ENCODE measurements at regions not wholly inside any gene's neighbourhood (a gene's known extent, or its start where the extent isn't known, plus 50 kb on each side); places are given as distances from the start of the nearest gene placed in this dataset.

DNA sequence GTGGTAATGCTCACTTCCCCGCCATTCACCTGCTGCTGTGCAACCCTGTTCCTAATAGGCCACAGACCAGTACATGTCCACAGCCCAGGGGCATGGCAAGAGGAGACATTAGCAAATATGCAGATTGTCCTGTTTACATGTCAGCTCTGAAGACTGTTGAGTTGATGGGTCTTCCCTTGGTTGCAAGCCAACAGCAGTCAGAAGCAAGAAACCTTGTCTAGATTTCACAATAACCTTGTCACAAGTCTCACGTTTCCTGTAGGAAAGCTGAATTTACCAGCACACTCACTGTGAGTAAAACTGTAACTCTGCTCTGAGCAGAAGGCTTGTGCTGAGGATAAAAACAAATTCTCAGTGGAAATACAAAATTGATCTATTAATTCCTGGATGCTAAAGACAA, 195.1 kb downstream of the HLX start:
- Histone ChIP-seq H3K27me3 (ENCODE audit: insufficient read depth, low read length) (no peaks in the 10 kb centered on the region), H3K4me3 (ENCODE audit: low read length in 2 of 2) (no peak overlapping the region), H3K9me3 (ENCODE audit: control insufficient read depth in 1 of 2, low read length in 2 of 2) (no peaks in the 10 kb centered on the region), H3K27ac (ENCODE audit: low read depth, low read length) (no peak overlapping the region), H3K36me3 (ENCODE audit: insufficient read depth, low read length) (no peaks in the 10 kb centered on the region), H3K4me1 (ENCODE audit: insufficient read depth, low read length) (no peaks in the 10 kb centered on the region)
- Mint-ChIP-seq H3K27ac (no peak overlapping the region), H3K36me3 (no peaks in the 10 kb centered on the region), H3K4me3 (no peak overlapping the region), H3K9me3 (peaks cover 0 to 2% (median 0%) of the 10 kb centered on the region in 8 donors), H3K27me3 (no peaks in the 10 kb centered on the region), H3K4me1 (no peaks in the 10 kb centered on the region)
- ChIA-PET POLR2A (ENCODE audit: partially characterized antibody) (no interaction called here), CTCF (ENCODE audit: partially characterized antibody) (no interaction called here)
- no peak for DNase-seq
- intact Hi-C loops (cut with micrococcal nuclease): no loop called here

DNA sequence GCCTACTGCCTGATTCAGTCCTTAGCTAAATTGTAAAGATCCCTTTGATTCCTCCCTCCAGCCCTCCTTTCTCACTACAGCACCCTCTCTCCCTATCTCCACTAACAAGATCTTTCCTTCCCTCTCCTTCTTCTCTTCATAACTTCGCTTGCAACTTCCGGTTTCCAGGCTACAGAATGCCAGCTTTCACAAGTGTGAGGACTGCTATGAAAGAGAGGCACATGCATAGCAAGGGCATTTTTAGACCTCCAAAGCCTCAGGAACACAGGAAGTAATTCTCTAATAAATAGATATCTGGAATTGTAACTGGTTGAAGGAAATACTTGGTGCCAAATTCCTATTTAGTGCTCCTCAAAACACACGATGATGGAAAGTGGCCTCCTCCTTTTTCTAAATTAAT, 196.7 kb downstream of the HLX start:
- ChIA-PET CTCF (ENCODE audit: partially characterized antibody) (no interaction called here), POLR2A (ENCODE audit: partially characterized antibody) (no interaction called here)
- Histone ChIP-seq H3K4me3 (ENCODE audit: low read length in 2 of 2) (no peak overlapping the region), H3K4me1 (ENCODE audit: insufficient read depth, low read length) (no peaks in the 10 kb centered on the region), H3K27me3 (ENCODE audit: insufficient read depth, low read length) (no peaks in the 10 kb centered on the region), H3K27ac (ENCODE audit: low read depth, low read length) (no peak overlapping the region), H3K36me3 (ENCODE audit: insufficient read depth, low read length) (no peaks in the 10 kb centered on the region), H3K9me3 (ENCODE audit: control insufficient read depth in 1 of 2, low read length in 2 of 2) (no peaks in the 10 kb centered on the region)
- H3K27me3 Mint-ChIP-seq: peaks cover 0 to 1% of the 10 kb centered on the region in 2 donors
- intact Hi-C loops (cut with micrococcal nuclease): no loop called here
- no peak for DNase-seq
- H3K4me3 Mint-ChIP-seq: no peak overlapping the region
- H3K36me3 Mint-ChIP-seq: no peaks in the 10 kb centered on the region
- no peak overlapping the region for H3K27ac Mint-ChIP-seq
- H3K4me1 Mint-ChIP-seq: no peaks in the 10 kb centered on the region
- peaks cover 0 to 4% (median under 1%) of the 10 kb centered on the region in 8 donors for H3K9me3 Mint-ChIP-seq

DNA sequence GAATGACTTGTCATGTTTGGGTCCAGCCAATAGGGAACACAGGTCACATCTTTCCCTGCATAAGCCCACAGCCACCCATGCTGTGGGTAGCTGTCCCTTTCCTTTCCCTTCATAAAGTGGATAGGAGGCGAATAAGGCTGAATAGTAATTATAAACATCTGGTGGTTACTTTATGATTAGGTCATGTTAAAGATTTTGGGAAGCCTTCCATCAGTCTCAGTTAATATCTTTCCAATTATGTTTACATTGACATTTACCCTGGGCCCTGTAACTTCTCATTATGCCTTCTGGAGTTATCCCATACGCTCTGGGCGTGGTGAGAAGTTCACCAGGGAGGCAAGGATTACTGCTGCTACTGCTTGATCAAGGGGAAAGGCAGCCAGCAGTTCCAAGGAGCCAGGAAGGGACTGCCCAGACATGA, 197.2 kb downstream of the HLX start:
- H3K27me3 Mint-ChIP-seq: peaks cover 0 to 2% of the 10 kb centered on the region in 2 donors
- H3K36me3 Mint-ChIP-seq: no peaks in the 10 kb centered on the region
- no peak for DNase-seq
- H3K4me1 Mint-ChIP-seq: no peaks in the 10 kb centered on the region
- no peak overlapping the region for H3K27ac ChIP-seq (ENCODE audit: low read depth, low read length)
- no peak overlapping the region for H3K4me3 Mint-ChIP-seq
- H3K27me3 ChIP-seq (ENCODE audit: insufficient read depth, low read length): no peaks in the 10 kb centered on the region
- intact Hi-C loops (cut with micrococcal nuclease): no loop called here
- no peaks in the 10 kb centered on the region for H3K4me1 ChIP-seq (ENCODE audit: insufficient read depth, low read length)
- no peaks in the 10 kb centered on the region for H3K36me3 ChIP-seq (ENCODE audit: insufficient read depth, low read length)
- H3K9me3 Mint-ChIP-seq: peaks cover 0 to 4% (median under 1%) of the 10 kb centered on the region in 8 donors
- ChIA-PET POLR2A (ENCODE audit: partially characterized antibody) (no interaction called here), CTCF (ENCODE audit: partially characterized antibody) (no interaction called here)
- no peak overlapping the region for H3K27ac Mint-ChIP-seq
- no peaks in the 10 kb centered on the region for H3K9me3 ChIP-seq (ENCODE audit: control insufficient read depth in 1 of 2, low read length in 2 of 2)
- no peak overlapping the region for H3K4me3 ChIP-seq (ENCODE audit: low read length in 2 of 2)

DNA sequence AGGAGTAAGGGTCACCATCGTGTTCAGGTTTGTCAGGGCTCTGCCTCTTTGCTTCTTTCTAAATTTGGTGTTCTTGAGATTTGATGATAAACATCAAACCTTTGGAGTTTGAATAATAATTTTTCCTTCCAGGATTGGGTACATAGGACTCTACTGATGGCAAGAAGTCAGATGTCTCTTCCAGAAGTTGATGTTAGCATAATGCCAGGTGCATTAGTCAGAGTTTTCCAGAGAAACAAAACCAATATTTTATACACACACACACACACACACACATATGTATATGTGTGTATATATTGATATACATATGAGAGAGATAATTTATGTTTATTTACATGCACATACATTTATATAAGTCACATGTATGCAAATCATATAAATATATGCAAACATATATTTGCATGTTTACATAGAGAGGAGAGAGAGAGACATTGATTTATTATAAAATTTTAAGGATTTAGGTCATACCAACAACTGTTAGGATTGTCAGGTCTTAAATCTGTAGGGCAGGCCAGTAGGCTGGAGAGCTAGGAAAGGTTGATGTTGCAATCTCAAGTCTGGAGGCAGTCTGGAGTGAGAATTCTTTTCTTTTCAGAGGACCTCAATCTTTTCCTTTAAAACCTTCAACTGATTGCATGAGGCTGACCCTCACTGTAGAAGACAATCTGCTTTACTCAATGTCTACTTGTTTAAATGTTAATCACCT, 199.2 kb downstream of the HLX start:
- no peak overlapping the region for H3K27ac ChIP-seq (ENCODE audit: low read depth, low read length)
- peaks cover 2% of the 10 kb centered on the region in 2 donors for H3K27me3 Mint-ChIP-seq
- intact Hi-C loops (cut with micrococcal nuclease): no loop called here
- H3K4me1 ChIP-seq (ENCODE audit: insufficient read depth, low read length): no peaks in the 10 kb centered on the region
- H3K36me3 Mint-ChIP-seq: no peaks in the 10 kb centered on the region
- no peak overlapping the region for H3K27ac Mint-ChIP-seq
- H3K27me3 ChIP-seq (ENCODE audit: insufficient read depth, low read length): no peaks in the 10 kb centered on the region
- H3K4me3 Mint-ChIP-seq: no peak overlapping the region
- no peaks in the 10 kb centered on the region for H3K4me1 Mint-ChIP-seq
- no peak for DNase-seq
- peaks cover 0 to 2% (median under 1%) of the 10 kb centered on the region in 8 donors for H3K9me3 Mint-ChIP-seq
- no peaks in the 10 kb centered on the region for H3K36me3 ChIP-seq (ENCODE audit: insufficient read depth, low read length)
- H3K4me3 ChIP-seq (ENCODE audit: low read length in 2 of 2): no peak overlapping the region
- ChIA-PET POLR2A (ENCODE audit: partially characterized antibody) (no interaction called here), CTCF (ENCODE audit: partially characterized antibody) (no interaction called here)
- H3K9me3 ChIP-seq (ENCODE audit: control insufficient read depth in 1 of 2, low read length in 2 of 2): no peaks in the 10 kb centered on the region

DNA sequence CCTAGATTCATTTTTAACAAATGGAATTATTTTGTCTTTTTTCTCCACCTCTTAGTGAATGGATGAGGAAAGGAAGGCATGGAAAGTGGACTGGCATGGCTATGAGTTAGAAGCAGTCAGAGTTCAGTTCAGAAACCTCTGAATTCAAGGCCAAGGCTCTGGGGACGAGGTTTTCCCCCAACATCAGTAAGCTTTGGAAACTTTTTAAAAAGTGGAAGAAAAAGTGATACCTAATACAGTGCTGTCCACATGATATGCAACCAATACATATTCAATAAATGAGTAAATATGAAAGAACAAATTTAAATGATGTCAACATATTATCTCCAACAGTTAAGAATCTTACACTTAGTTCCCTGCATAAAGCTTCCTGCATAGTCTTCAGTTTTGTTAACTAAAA, 204.7 kb downstream of the HLX start:
- intact Hi-C loops (cut with micrococcal nuclease): no loop called here
- ChIA-PET POLR2A (ENCODE audit: partially characterized antibody) (no interaction called here), CTCF (ENCODE audit: partially characterized antibody) (interaction anchor here (1.0 kb wide), 1 partner anchor 13 kb away, joined by 3 read pairs; no protein-coding TSS in a partner anchor)
- H3K4me3 ChIP-seq (ENCODE audit: low read length in 2 of 2): no peak overlapping the region
- peaks cover 2 to 3% of the 10 kb centered on the region in 2 donors for H3K27me3 Mint-ChIP-seq
- no peak overlapping the region for H3K27ac Mint-ChIP-seq
- no peaks in the 10 kb centered on the region for H3K9me3 ChIP-seq (ENCODE audit: control insufficient read depth in 1 of 2, low read length in 2 of 2)
- H3K36me3 ChIP-seq (ENCODE audit: insufficient read depth, low read length): no peaks in the 10 kb centered on the region
- H3K4me1 ChIP-seq (ENCODE audit: insufficient read depth, low read length): no peaks in the 10 kb centered on the region
- H3K9me3 Mint-ChIP-seq: peaks cover 0 to 4% (median 2%) of the 10 kb centered on the region in 8 donors
- H3K27me3 ChIP-seq (ENCODE audit: insufficient read depth, low read length): no peaks in the 10 kb centered on the region
- H3K27ac ChIP-seq (ENCODE audit: low read depth, low read length): no peak overlapping the region
- no peak overlapping the region for H3K4me3 Mint-ChIP-seq
- H3K4me1 Mint-ChIP-seq: no peaks in the 10 kb centered on the region
- DNase-seq: no peak
- H3K36me3 Mint-ChIP-seq: no peaks in the 10 kb centered on the region

DNA sequence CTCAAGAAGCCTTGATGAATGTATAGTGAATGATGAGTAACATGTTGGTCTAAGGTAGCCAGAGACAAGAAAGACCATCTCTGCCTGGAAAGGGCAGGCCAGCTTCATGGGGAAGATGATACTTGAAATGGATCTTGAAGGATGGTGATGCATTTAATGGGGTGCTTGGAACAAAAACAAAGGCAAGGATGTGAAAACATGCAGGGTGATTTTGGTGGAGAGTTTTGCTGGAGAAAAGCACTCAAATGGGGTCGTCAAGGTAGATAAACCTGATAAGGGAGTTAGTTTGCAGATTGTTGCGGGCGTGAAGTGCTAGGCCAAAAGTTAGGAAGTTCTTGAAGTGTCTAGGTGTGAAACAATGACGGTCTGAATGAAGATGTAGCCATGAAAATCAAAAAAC, 205.4 kb downstream of the HLX start:
- H3K4me1 Mint-ChIP-seq: no peaks in the 10 kb centered on the region
- no peak overlapping the region for H3K4me3 ChIP-seq (ENCODE audit: low read length in 2 of 2)
- H3K9me3 Mint-ChIP-seq: peaks cover 0 to 4% (median 2%) of the 10 kb centered on the region in 8 donors
- no peak overlapping the region for H3K27ac ChIP-seq (ENCODE audit: low read depth, low read length)
- CTCF ChIA-PET (ENCODE audit: partially characterized antibody): interaction anchor here (1.0 kb wide), 1 partner anchor 14 kb away, joined by 3 read pairs; no protein-coding TSS in a partner anchor
- H3K27me3 Mint-ChIP-seq: peaks cover 3 to 4% of the 10 kb centered on the region in 2 donors
- no peaks in the 10 kb centered on the region for H3K9me3 ChIP-seq (ENCODE audit: control insufficient read depth in 1 of 2, low read length in 2 of 2)
- no peak for DNase-seq
- no peak overlapping the region for H3K4me3 Mint-ChIP-seq
- POLR2A ChIA-PET (ENCODE audit: partially characterized antibody): no interaction called here
- intact Hi-C loops (cut with micrococcal nuclease): no loop called here
- no peaks in the 10 kb centered on the region for H3K36me3 Mint-ChIP-seq
- H3K27me3 ChIP-seq (ENCODE audit: insufficient read depth, low read length): no peaks in the 10 kb centered on the region
- H3K36me3 ChIP-seq (ENCODE audit: insufficient read depth, low read length): no peaks in the 10 kb centered on the region
- no peaks in the 10 kb centered on the region for H3K4me1 ChIP-seq (ENCODE audit: insufficient read depth, low read length)
- H3K27ac Mint-ChIP-seq: no peak overlapping the region

DNA sequence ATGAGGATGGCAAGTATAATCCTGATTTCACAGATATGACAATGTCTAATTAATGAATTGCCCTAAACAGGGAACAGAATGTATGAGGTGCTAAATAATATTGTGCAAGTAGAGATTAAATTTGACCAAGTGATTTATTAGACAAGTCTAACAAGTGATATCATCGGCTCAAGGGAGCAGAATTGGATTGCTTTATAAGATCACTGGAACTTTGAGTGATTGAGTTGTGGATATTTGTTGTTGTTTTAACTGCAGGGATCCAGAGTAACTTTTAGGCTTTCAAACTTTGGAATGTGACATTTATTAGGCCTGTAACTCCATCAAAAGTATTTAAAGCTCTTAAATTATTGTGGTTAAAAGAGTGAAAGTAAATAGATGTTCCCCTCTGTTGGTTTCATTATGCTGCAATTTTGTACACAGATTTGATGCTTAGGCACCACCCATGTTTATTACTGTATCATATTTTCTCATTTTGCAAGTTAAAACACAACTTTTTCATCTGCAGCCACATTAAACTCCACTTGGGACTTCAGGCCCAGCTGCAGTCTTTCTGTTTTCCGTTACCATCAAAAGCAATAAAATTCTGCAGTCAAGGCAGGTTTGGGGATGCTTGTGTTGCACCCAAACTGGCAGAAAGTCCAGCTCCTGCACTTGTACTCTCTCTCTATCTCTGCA, 206.6 kb downstream of the HLX start:
- Histone ChIP-seq H3K36me3 (ENCODE audit: insufficient read depth, low read length) (no peaks in the 10 kb centered on the region), H3K9me3 (ENCODE audit: control insufficient read depth in 1 of 2, low read length in 2 of 2) (no peaks in the 10 kb centered on the region), H3K27me3 (ENCODE audit: insufficient read depth, low read length) (no peaks in the 10 kb centered on the region), H3K4me3 (ENCODE audit: low read length in 2 of 2) (no peak overlapping the region), H3K4me1 (ENCODE audit: insufficient read depth, low read length) (no peaks in the 10 kb centered on the region), H3K27ac (ENCODE audit: low read depth, low read length) (no peak overlapping the region)
- Mint-ChIP-seq H3K27ac (no peak overlapping the region), H3K27me3 (peaks cover 3 to 4% of the 10 kb centered on the region in 2 donors), H3K36me3 (no peaks in the 10 kb centered on the region), H3K4me1 (no peaks in the 10 kb centered on the region), H3K9me3 (peaks cover 0 to 2% (median 0%) of the 10 kb centered on the region in 8 donors), H3K4me3 (no peak overlapping the region)
- intact Hi-C loops (cut with micrococcal nuclease): no loop called here
- ChIA-PET CTCF (ENCODE audit: partially characterized antibody) (no interaction called here), POLR2A (ENCODE audit: partially characterized antibody) (no interaction called here)
- DNase-seq: no peak

All from CD4-positive, alpha-beta memory T cell (primary cell).